Keratinocyte (primary cell): ENCODE measurements at regions not wholly inside any gene's neighbourhood (a gene's known extent, or its start where the extent isn't known, plus 50 kb on each side); places are given as distances from the start of the nearest gene placed in this dataset.

Experiments used
- EZH2 ChIP-seq: IDR thresholded peaks from one replicate; pipeline ENCODE4 v1.6.1; 2012; ENCODE audit warnings: inconsistent platforms, mild to moderate bottlenecking, low read length, moderate library complexity
- TF ChIP-seq, protein P1 (sequence below), 3 experiments: IDR thresholded peaks in 1 of 3; conservative IDR thresholded peaks in 1 of 3; optimal IDR thresholded peaks in 1 of 3; 2 replicates in 2 of 3; 3 replicates in 1 of 3; pipeline versions ENCODE3 to v1.5.1; 2011; ENCODE audit warnings: low read length in 3 of 3, mild to moderate bottlenecking in 3 of 3, moderate library complexity in 2 of 3, control low read depth in 1 of 3, inconsistent platforms in 1 of 3; ENCODE audit not compliant: insufficient read depth in 2 of 3; ENCODE audit errors: extremely low read depth in 1 of 3

DNA sequence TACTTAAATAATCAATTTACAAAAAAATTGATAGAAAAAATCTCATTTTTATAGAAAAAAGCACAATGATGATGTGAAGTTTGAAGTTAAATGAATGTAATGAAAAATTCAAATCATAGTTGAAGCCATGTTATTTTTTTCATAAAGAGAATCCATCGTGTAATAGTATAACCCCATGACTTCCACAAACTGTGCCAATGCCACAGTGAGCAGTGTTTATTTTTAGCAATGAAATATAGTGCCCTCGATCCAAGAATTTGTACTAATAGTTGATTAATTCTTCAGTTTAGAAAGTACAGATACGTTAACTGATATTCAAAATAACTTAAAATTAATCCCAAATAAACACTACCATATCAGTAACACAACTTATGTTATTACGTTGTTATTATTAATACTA is 225.9 kb downstream of the PTPRC start:
- TF ChIP-seq, protein P1, sequence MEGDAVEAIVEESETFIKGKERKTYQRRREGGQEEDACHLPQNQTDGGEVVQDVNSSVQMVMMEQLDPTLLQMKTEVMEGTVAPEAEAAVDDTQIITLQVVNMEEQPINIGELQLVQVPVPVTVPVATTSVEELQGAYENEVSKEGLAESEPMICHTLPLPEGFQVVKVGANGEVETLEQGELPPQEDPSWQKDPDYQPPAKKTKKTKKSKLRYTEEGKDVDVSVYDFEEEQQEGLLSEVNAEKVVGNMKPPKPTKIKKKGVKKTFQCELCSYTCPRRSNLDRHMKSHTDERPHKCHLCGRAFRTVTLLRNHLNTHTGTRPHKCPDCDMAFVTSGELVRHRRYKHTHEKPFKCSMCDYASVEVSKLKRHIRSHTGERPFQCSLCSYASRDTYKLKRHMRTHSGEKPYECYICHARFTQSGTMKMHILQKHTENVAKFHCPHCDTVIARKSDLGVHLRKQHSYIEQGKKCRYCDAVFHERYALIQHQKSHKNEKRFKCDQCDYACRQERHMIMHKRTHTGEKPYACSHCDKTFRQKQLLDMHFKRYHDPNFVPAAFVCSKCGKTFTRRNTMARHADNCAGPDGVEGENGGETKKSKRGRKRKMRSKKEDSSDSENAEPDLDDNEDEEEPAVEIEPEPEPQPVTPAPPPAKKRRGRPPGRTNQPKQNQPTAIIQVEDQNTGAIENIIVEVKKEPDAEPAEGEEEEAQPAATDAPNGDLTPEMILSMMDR (optimal IDR thresholded peaks at IDR 0.05 in 1 of 3, IDR thresholded peaks at IDR 0.05 in 1 of 3, conservative IDR thresholded peaks at IDR 0.05 in 1 of 3; ENCODE audit: extremely low read depth in 1 of 3, insufficient read depth in 2 of 3, low read length in 3 of 3): no peak
- no peak for TF ChIP-seq EZH2
